MCF 10A (cell line): ENCODE measurements at regions not wholly inside any gene's neighbourhood (a gene's known extent, or its start where the extent isn't known, plus 50 kb on each side); places are given as distances from the start of the nearest gene placed in this dataset.

Experiments used
- BruUV-seq: library from RNA; stranded (reverse); fragments of 400-500 nt; replicated peaks from 2 replicates; lab custom pipeline; 2021; lab: Mats Ljungman, UMichigan
- CTCF ChIA-PET: fragments of 300-600 bp; sonication (Branson Sonifier 250); formaldehyde crosslinking; extraction: SDS; loops from one replicate; lab custom pipeline; 2021; ENCODE audit warnings: antibody characterized with exemption, inconsistent platforms; lab: Yijun Ruan, JAX
- POLR2A ChIA-PET: fragments of 300-600, 350-650 bp; sonication (Branson Sonifier 250); formaldehyde crosslinking; extraction: SDS; loops from one replicate; lab custom pipeline; 2020; ENCODE audit warnings: antibody characterized with exemption, inconsistent platforms; lab: Yijun Ruan, JAX
- DNase-seq: peaks from one replicate; pipeline ENCODE4 v3.0.0-alpha.2; 2018; ENCODE audit not compliant: unreplicated experiment
- H3K27ac Mint-ChIP-seq: one replicate; pipeline ENCODE4 v1.8.0; 2022; ENCODE audit warnings: mild to moderate bottlenecking, low read depth, mixed read lengths; ENCODE audit not compliant: unreplicated experiment
- H3K27me3 Mint-ChIP-seq: one replicate; pipeline ENCODE4 v1.8.0; 2022; ENCODE audit warnings: mixed read lengths; ENCODE audit not compliant: insufficient read depth, unreplicated experiment
- H3K36me3 Mint-ChIP-seq: one replicate; pipeline ENCODE4 v1.8.0; 2022; ENCODE audit warnings: mild to moderate bottlenecking, moderate library complexity, mixed read lengths; ENCODE audit not compliant: insufficient read depth, unreplicated experiment
- H3K4me1 Mint-ChIP-seq: one replicate; pipeline ENCODE4 v1.8.0; 2022; ENCODE audit warnings: mixed read lengths; ENCODE audit not compliant: insufficient read depth, unreplicated experiment
- H3K4me3 Mint-ChIP-seq: one replicate; pipeline ENCODE4 v1.8.0; 2022; ENCODE audit warnings: mild to moderate bottlenecking, moderate library complexity, mixed read lengths; ENCODE audit not compliant: unreplicated experiment
- H3K9me3 Mint-ChIP-seq: one replicate; pipeline ENCODE4 v1.8.0; 2022; ENCODE audit warnings: mixed read lengths; ENCODE audit not compliant: unreplicated experiment
- CTCF ChIP-seq: fragments of 200-600 bp; IDR thresholded peaks from one replicate; pipeline ENCODE4 v1.8.0; 2022; ENCODE audit warnings: antibody characterized with exemption, mild to moderate bottlenecking; ENCODE audit not compliant: unreplicated experiment
- intact Hi-C: fragments of 100-400 bp; cut with micrococcal nuclease; formaldehyde crosslinking; loops from 2 replicates; pipeline ENCODE4 v1.14.1; 2022

GRCh38 chr7:125561006-125561405, 631.4 kb upstream of the POT1 start:
- no peaks in the 10 kb centered on the region for H3K27me3 Mint-ChIP-seq
- DNase-seq: no peak
- ChIA-PET CTCF (interaction anchor here (0.6 to 1.1 kb wide), 2 partner anchors 33 to 1790 kb away, joined by 3 read pairs; no protein-coding TSS in a partner anchor), POLR2A (no interaction called here)
- no peak for TF ChIP-seq CTCF
- peak overlapping the region; percentile 54 for H3K27ac Mint-ChIP-seq
- H3K4me1 Mint-ChIP-seq: peaks cover 7% of the 10 kb centered on the region
- peak overlapping the region; percentile 52 for H3K4me3 Mint-ChIP-seq
- H3K36me3 Mint-ChIP-seq: no peaks in the 10 kb centered on the region
- BruUV-seq: no TSS peak
- H3K9me3 Mint-ChIP-seq: no peaks in the 10 kb centered on the region
- intact Hi-C loops: no loop called here

- ChIA-PET POLR2A (no interaction called here), CTCF (interaction anchor here (0.6 kb wide), 1 partner anchor 1497 kb away, joined by 3 read pairs; no protein-coding TSS in a partner anchor)
- Mint-ChIP-seq H3K36me3 (no peaks in the 10 kb centered on the region), H3K4me1 (peaks cover 7% of the 10 kb centered on the region), H3K4me3 (no peak overlapping the region), H3K27me3 (no peaks in the 10 kb centered on the region), H3K9me3 (no peaks in the 10 kb centered on the region), H3K27ac (no peak overlapping the region)
- no peak for DNase-seq
- no peak for TF ChIP-seq CTCF
- no TSS peak for BruUV-seq
- intact Hi-C loops: no loop called here
Measured at GRCh38 chr7:125559921-125560320, 630.3 kb upstream of the POT1 start.

GRCh38 chr7:125555916-125556315, 626.3 kb upstream of the POT1 start:
- BruUV-seq: no TSS peak
- H3K36me3 Mint-ChIP-seq: no peaks in the 10 kb centered on the region
- no peaks in the 10 kb centered on the region for H3K27me3 Mint-ChIP-seq
- intact Hi-C loops: no loop called here
- no peak overlapping the region for H3K4me3 Mint-ChIP-seq
- CTCF ChIA-PET: no interaction called here
- H3K9me3 Mint-ChIP-seq: no peaks in the 10 kb centered on the region
- DNase-seq: peak; percentile 27
- no peak overlapping the region for H3K27ac Mint-ChIP-seq
- H3K4me1 Mint-ChIP-seq: peaks cover 1% of the 10 kb centered on the region
- POLR2A ChIA-PET: no interaction called here
- TF ChIP-seq CTCF: no peak

- H3K4me3 Mint-ChIP-seq: no peak overlapping the region
Measured at GRCh38 chr7:125551008-125551407, 621.4 kb upstream of the POT1 start.

More at GRCh38 chr7:125551008-125551407, 621.4 kb upstream of the POT1 start:
- Mint-ChIP-seq H3K9me3 (no peaks in the 10 kb centered on the region), H3K27me3 (no peaks in the 10 kb centered on the region), H3K4me1 (no peaks in the 10 kb centered on the region), H3K27ac (no peak overlapping the region), H3K36me3 (no peaks in the 10 kb centered on the region)
- no peak for TF ChIP-seq CTCF
- intact Hi-C loops: no loop called here
- ChIA-PET CTCF (no interaction called here), POLR2A (no interaction called here)
- no TSS peak for BruUV-seq
- no peak for DNase-seq
